ENCODE measurements at regions not wholly inside any gene's neighbourhood (a gene's known extent, or its start where the extent isn't known, plus 50 kb on each side); places are given as distances from the start of the nearest gene placed in this dataset.

DNA sequence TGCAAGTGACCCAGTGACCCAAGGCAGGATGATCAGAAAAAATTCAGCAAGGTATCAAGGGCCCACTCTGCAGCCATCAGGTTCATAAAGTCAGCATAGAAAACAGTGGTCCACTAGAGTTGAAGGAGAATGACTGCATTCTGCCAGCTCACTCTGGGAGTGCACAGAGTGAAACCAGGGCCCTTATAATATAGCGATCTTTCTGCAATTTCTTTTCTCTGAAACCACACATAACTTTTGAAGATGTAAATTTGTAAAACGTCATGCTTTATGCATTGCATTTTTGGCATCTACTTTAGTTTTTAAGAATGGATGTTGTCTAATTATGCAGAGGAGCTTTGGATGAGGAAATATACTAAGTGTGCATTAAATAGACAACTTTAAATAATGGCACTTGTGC lies 225.0 kb upstream of the SMIM21 start:
- TF ChIP-seq POLR2A (IDR thresholded peaks at IDR 0.05; ENCODE audit: low read length), result no peak
- no peak for TF ChIP-seq GATA1 (IDR thresholded peaks at IDR 0.05; ENCODE audit: low read depth, low read length)
